GM12875 (cell line): ENCODE measurements at regions not wholly inside any gene's neighbourhood (a gene's known extent, or its start where the extent isn't known, plus 50 kb on each side); places are given as distances from the start of the nearest gene placed in this dataset.

Experiments
- H3K4me3 ChIP-seq: one replicate; pipeline ENCODE4 v1.5.1; 2011; ENCODE audit warnings: low read depth, low read length, control low read depth
- TF ChIP-seq, protein P1 (sequence below): IDR thresholded peaks from 2 replicates; pipeline ENCODE4 v1.5.1; 2011; ENCODE audit warnings: low read depth, mild to moderate bottlenecking, control low read depth, inconsistent platforms, low read length, moderate library complexity, borderline replicate concordance; ENCODE audit not compliant: insufficient read depth

DNA sequence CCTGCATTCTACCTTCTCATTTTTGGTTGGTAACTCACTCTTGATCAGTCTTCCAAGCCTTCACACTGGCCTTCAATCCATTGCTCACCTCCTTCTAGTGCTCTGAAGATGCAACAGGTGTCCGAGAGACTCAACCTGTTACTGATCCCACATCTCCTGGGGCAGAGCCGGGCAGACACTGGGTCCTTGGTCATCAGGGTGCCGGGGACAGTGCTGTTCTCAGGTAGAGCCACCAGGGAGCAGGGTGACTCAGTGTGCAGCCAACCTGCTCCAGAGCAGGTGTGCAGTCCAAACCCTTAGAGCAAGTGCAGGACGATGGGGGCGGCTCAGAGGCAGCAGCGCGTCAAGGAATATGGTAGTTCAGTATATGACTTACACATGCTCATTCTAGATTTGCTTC, 188.4 kb downstream of the DHX15 start:
- TF ChIP-seq, protein P1, sequence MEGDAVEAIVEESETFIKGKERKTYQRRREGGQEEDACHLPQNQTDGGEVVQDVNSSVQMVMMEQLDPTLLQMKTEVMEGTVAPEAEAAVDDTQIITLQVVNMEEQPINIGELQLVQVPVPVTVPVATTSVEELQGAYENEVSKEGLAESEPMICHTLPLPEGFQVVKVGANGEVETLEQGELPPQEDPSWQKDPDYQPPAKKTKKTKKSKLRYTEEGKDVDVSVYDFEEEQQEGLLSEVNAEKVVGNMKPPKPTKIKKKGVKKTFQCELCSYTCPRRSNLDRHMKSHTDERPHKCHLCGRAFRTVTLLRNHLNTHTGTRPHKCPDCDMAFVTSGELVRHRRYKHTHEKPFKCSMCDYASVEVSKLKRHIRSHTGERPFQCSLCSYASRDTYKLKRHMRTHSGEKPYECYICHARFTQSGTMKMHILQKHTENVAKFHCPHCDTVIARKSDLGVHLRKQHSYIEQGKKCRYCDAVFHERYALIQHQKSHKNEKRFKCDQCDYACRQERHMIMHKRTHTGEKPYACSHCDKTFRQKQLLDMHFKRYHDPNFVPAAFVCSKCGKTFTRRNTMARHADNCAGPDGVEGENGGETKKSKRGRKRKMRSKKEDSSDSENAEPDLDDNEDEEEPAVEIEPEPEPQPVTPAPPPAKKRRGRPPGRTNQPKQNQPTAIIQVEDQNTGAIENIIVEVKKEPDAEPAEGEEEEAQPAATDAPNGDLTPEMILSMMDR, result no peak

DNA sequence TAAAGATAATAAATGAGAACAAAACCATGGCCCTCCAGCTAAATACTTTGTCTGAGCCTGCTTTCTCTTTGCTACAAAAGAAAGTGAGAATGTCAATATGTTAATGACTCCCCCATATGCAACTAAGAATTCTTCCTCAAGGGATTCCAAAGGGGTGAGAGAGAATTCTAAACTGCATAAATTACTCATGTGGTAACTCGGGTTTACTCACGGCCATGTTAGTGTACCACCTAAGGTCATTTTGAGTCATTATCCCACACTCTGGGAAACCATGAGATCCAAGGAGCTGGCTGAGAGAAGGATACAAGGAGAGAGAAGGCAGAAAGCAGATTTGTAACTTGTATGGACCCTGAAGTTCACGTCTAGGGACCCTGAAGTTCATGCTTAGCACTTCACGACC, 190.3 kb downstream of the DHX15 start:
- no peak overlapping the region for H3K4me3 ChIP-seq
- TF ChIP-seq, protein P1, result no peak

More for the DNA sequence above, 188.4 kb downstream of the DHX15 start:
- no peak overlapping the region for H3K4me3 ChIP-seq

DNA sequence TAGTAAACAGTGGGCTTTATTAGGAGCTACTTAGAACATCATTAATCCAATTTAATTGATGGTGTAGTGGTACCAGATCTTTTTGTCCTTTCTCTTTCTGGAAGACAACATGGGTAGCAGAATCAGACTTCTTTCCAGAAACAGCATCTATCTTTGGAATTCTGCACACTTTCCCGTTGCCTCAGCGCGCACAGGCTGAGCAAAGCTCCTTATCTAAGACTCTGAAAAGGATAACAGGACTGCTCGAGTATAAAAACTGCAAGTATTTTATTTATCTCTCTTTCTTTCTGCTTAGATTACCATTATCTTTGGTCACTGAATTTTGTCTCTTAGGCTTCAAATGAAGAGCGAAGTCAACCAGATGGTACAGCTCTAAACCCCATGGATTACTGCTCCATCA, 191.7 kb downstream of the DHX15 start:
- H3K4me3 ChIP-seq, result no peak overlapping the region
- TF ChIP-seq, protein P1, result no peak

DNA sequence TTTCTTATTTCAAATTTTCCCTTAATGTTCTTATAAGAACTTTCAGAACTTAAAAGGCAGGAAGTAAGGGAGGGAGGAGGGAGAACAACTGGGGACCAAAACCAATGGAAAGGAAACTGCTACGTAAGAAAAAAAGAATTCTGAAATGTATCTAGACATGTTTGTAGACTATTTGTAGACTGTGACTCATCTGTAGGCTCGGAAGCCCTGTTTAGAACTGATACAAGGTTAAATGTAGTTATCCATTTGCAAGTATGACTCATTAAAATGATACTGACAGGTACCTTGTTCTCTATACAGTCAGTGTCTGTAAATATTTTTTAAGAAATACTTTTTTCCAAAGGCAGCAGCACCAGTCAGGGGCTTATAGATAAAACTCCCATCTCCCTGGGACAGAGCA, 202.0 kb downstream of the DHX15 start:
- TF ChIP-seq, protein P1, result no peak

DNA sequence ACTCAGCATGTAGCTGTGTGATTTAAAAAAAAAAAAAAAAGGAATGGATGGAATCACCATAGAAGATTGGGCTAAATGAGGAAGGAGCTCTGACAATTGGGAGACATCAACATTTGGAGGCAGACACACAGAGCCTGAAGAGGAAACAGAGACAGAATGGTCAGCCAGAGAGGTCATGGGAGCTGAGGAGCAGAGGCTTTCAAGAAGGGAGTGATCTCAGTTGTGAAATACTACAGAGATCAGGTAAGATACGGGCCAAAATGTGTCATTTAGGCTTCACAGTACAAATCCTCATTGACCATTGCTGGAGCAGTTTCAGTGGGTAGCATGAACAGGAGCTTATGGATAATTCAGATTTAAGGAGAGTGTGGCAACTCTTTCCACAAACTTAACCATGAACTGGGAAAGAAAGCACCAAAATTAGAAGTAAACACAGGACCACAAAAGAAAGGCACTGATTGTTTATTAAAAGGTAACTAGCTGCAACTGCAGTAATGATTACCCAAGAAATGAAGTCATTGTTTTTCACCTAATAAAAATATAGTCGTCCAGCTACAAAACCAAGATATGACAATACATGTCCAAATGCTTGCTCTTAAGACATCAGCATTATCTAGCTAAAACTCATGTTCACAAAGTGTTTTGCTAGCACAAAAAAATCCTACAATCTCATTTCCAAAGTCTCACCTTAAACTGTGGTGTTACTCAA, 203.2 kb downstream of the DHX15 start:
- no peak overlapping the region for H3K4me3 ChIP-seq
- TF ChIP-seq, protein P1, result no peak

More for the DNA sequence above, 202.0 kb downstream of the DHX15 start:
- no peak overlapping the region for H3K4me3 ChIP-seq

DNA sequence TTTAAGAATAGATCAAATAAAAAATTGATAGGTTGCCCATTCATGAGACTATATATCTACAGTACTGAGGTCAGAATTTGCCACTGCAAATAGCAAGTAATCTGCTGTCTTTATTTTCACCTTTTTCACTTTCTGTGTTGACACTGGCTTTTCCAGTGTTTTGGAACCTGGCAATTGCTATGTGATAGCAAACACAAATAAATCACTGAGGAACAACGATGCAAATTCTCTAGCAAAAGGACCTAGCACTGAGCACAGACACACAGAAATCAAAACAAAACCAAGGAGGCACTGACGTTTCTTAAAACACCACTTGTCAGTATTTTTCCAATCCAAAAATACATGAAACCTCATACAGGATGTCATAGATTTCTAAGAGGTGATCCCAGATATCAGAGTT, 210.7 kb downstream of the DHX15 start:
- H3K4me3 ChIP-seq, result no peak overlapping the region
- TF ChIP-seq, protein P1, result no peak

DNA sequence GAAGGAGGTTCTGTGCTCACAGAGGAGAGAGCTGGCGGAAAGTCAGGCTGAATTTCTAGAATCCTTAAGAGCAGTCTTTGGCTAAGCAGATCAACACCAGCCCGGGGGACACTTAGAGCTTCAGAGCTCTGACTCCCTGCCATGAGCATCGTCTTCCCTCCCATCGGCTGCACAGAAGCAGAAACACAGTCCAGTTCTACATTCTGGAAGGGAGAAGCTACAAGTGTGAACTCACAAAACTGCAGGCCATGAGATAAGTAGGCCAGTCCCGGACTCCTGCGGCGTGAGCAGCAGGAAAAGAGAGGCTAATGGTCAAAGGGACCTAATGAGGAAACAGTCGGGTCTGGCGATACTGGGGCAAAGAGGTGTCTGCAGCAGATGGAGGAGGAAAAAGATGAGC, 211.5 kb downstream of the DHX15 start:
- H3K4me3 ChIP-seq, result no peak overlapping the region
- TF ChIP-seq, protein P1, result no peak
